LNCaP clone FGC (cell line): ENCODE measurements at regions not wholly inside any gene's neighbourhood (a gene's known extent, or its start where the extent isn't known, plus 50 kb on each side); places are given as distances from the start of the nearest gene placed in this dataset.
"Not testable (repeated sequence)": the region's sequence is repeated elsewhere in the genome, so short reads cannot be mapped to it uniquely, and the experiment has no call there.

Experiments used
- DNase-seq: peaks from one replicate; pipeline ENCODE4 v3.0.0-alpha.2; 2011; ENCODE audit warnings: low read depth
- H3K4me3 ChIP-seq: 2 replicates; pipeline ENCODE4 v1.5.1; 2011; ENCODE audit warnings: mild to moderate bottlenecking, low read depth, low read length, control low read depth
- CTCF ChIP-seq: IDR thresholded peaks from 2 replicates; pipeline ENCODE4 v1.5.1; 2012; ENCODE audit warnings: mild to moderate bottlenecking; ENCODE audit not compliant: control insufficient read depth, insufficient read depth; ENCODE audit errors: extremely low read depth

GRCh38 chr1:118440-118839 lies 333.0 kb downstream of the OR4F29 start:
- H3K4me3 ChIP-seq, DNase-seq: not testable (repeated sequence)

- DNase-seq, H3K4me3 ChIP-seq: not testable (repeated sequence)
These were observed 335.9 kb downstream of the OR4F29 start for GRCh38 chr1:115534-115933.

DNA sequence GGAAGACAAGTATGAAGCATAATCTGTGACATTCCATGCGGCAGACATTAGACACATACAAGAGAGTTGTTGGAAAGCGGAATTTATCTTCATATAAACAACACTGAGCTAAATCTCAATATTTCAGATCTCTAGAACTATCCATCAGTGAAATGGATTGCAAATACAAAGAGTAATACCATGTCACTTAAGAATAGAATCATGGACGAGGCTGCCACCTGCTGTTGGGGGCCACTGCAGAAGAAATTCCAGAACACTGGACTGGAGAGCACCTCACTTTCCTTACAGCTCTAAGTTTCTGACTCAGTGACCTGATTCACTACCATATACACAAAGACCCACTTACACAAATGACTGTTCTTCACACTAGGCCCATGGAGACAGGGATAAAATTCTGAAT lies 346.7 kb downstream of the OR4F29 start:
- not testable (repeated sequence) for DNase-seq, H3K4me3 ChIP-seq
- peak; percentile 30 for TF ChIP-seq CTCF

- not testable (repeated sequence) for DNase-seq
These were observed 352.0 kb downstream of the OR4F29 start for GRCh38 chr1:99481-99880.

GRCh38 chr1:98811-99210 lies 352.7 kb downstream of the OR4F29 start:
- not testable (repeated sequence) for H3K4me3 ChIP-seq, DNase-seq

More at GRCh38 chr1:99481-99880, 352.0 kb downstream of the OR4F29 start:
- H3K4me3 ChIP-seq: not testable (repeated sequence)

- not testable (repeated sequence) for DNase-seq, H3K4me3 ChIP-seq
These were observed 360.2 kb downstream of the OR4F29 start for GRCh38 chr1:91279-91678.

DNA sequence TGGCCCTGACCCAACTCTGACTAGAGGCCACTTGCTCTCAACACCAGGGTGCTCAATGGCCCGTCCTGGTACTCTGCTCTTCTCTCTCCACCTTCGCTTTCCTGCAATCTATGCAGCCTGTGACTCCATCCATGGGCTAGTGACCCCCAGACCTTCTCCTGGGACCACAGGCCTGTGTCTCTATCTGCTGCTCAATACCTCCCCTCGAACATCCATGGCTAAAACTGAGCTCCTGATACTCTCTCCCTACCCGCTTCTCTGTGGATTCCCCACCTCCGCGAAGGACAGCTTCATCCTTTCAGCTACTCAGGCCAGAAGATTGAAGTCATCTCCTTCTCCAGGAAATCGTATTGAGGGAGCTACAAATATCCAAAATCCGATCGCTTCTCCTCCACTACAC lies 363.4 kb downstream of the OR4F29 start:
- not testable (repeated sequence) for DNase-seq, H3K4me3 ChIP-seq

DNA sequence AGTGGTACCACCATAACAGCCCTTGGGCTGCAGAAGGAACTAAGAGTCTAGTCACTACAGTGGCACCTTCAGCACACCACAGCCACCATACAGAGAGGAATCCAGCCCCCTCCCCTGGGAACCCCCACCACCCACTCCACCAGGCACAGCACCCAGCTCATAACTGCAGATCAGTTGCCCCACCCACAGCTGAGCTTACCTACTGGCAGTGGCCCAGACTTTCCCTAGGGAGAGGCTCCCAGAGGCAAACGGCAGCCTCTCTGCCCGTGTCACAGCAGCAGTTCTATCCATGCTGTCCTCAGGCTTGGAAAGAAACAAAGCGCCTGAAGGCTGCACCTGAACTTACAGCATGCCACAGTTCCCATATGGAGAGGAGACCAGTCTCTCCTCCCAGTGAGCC lies 372.3 kb downstream of the OR4F29 start:
- not testable (repeated sequence) for DNase-seq

DNA sequence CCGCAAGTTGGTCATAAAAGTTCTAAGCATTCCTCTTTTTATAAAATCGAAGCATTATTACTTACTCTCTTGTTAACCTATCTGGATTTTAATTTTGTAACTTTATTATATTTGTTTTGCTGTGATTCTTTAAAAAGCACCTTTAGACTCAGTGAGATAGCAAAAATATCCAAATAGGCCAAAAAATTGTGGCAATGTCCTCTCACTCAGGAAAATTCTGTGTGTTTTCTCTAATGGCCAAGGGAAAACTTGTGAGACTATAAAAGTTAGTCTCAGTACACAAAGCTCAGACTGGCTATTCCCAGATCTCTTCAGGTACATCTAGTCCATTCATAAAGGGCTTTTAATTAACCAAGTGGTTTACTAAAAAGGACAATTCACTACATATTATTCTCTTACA lies 386.4 kb downstream of the OR4F29 start, which contains the start of gene OR4F5:
Gene OR4F5, plus strand, starts transcription at position 301 of the 400 bp plus-strand sequence.
- H3K4me3 ChIP-seq, DNase-seq: not testable (repeated sequence)

More for the DNA sequence above, 372.3 kb downstream of the OR4F29 start:
- not testable (repeated sequence) for H3K4me3 ChIP-seq

DNA sequence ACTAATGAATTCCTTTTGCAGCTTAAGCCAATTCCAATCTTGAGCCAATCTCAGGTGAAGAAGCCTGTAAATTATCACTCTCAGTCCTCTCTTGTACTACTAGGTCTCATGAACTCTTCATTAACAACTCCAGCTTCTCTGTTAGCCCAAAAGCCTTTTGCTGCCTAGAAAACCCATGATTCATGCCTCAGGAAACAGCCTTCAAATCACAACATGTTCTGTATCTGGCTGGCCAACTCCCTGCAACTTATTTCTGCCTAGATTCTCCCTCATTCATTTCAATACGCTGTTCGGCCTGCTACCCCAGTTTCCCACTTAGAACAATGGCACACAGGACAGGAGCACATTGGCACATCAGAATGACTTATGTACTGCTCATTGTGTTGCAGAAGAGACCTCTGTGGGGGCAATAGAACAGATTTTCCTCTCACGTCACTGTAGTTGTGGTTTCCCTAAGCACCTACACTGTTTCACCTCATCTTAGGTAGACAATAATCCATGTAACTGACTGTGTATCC lies 395.4 kb downstream of the OR4F29 start:
- not testable (repeated sequence) for H3K4me3 ChIP-seq, DNase-seq

DNA sequence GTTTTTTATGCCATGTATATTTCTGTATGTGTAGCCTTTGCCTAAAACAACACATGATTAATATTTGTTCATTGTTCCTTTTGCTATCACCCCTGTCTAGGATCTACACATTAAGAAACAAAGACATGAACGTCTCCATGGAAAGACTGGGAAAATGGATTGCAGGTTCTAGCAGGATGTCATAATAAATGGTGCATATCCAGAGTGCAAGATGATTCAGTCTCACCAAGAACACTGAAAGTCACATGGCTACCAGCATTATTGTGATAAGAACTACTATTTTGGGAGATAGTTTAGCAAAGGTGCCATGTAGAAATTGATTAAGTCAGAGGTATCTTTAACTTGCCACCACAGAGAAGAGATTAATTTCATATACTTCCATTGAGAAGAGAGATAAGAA lies 398.3 kb downstream of the OR4F29 start:
- H3K4me3 ChIP-seq, DNase-seq: not testable (repeated sequence)

- H3K4me3 ChIP-seq, DNase-seq: not testable (repeated sequence)
These were observed 409.5 kb downstream of the OR4F29 start for GRCh38 chr1:41965-42466.

GRCh38 chr1:41197-41596 lies 410.3 kb downstream of the OR4F29 start:
- DNase-seq, H3K4me3 ChIP-seq: not testable (repeated sequence)

GRCh38 chr1:29183-29582 lies 422.3 kb downstream of the OR4F29 start:
- DNase-seq, H3K4me3 ChIP-seq: not testable (repeated sequence)

DNA sequence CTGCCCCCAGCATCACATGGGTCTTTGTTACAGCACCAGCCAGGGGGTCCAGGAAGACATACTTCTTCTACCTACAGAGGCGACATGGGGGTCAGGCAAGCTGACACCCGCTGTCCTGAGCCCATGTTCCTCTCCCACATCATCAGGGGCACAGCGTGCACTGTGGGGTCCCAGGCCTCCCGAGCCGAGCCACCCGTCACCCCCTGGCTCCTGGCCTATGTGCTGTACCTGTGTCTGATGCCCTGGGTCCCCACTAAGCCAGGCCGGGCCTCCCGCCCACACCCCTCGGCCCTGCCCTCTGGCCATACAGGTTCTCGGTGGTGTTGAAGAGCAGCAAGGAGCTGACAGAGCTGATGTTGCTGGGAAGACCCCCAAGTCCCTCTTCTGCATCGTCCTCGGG lies 434.2 kb downstream of the OR4F29 start:
- not testable (repeated sequence) for DNase-seq, H3K4me3 ChIP-seq
